ENCODE measurements at regions not wholly inside any gene's neighbourhood (a gene's known extent, or its start where the extent isn't known, plus 50 kb on each side); places are given as distances from the start of the nearest gene placed in this dataset.

DNA sequence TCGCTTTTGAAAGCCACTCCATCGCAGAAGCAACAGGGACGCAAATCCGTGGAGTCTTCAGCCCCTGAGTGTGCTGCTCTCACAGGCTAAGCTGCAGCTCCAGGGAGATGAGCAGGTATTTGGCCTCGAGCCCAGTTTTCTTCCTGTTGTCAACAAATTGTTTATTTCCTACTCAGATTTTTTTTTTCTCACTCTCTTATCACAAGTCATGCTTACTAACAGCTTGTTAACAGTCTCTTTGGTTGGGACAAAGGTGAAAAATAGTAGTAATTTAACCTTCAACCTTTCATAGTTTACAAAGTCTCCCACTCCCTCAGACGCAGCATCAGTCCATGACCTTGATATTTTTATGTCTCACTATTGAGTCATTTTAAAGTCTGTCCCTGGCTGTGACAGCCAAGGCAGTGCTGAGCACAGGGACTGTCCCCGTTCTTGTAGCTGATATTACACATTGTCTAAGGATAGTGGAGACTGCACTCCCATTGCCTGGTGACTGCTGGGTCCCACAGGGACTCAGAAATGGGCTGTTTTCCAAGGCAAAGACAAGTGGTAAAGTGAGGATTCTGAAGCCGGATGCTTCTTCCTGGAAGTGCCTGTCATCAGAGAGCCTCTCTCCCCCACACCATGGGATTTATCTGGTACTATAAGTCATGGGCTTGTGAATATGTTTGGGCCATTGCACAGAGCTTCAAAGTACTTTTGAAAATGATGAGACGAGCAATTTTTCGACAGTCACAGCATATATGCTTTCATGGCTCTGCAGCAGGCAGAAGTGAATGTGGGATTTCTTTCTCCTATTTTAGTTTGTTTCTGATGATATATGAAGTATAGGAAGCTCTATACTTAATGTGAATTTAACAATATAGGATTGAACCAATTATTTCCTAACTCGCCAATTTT is 59.8 kb upstream of the UNC13C start:
- no peak for TF ChIP-seq CTCF (IDR thresholded peaks at IDR 0.05)
- no peak for TF ChIP-seq YY1 (IDR thresholded peaks at IDR 0.05; ENCODE audit: low read depth)
- no peak for TF ChIP-seq MXI1 (IDR thresholded peaks at IDR 0.05; ENCODE audit: low read depth, low read length)
- no peak for TF ChIP-seq POLR2AphosphoS5 (IDR thresholded peaks at IDR 0.05; ENCODE audit: low read depth, low read length)
- no peak for TF ChIP-seq TEAD4 (IDR thresholded peaks at IDR 0.05; ENCODE audit: borderline replicate concordance, insufficient read depth)
- TF ChIP-seq, protein P1, sequence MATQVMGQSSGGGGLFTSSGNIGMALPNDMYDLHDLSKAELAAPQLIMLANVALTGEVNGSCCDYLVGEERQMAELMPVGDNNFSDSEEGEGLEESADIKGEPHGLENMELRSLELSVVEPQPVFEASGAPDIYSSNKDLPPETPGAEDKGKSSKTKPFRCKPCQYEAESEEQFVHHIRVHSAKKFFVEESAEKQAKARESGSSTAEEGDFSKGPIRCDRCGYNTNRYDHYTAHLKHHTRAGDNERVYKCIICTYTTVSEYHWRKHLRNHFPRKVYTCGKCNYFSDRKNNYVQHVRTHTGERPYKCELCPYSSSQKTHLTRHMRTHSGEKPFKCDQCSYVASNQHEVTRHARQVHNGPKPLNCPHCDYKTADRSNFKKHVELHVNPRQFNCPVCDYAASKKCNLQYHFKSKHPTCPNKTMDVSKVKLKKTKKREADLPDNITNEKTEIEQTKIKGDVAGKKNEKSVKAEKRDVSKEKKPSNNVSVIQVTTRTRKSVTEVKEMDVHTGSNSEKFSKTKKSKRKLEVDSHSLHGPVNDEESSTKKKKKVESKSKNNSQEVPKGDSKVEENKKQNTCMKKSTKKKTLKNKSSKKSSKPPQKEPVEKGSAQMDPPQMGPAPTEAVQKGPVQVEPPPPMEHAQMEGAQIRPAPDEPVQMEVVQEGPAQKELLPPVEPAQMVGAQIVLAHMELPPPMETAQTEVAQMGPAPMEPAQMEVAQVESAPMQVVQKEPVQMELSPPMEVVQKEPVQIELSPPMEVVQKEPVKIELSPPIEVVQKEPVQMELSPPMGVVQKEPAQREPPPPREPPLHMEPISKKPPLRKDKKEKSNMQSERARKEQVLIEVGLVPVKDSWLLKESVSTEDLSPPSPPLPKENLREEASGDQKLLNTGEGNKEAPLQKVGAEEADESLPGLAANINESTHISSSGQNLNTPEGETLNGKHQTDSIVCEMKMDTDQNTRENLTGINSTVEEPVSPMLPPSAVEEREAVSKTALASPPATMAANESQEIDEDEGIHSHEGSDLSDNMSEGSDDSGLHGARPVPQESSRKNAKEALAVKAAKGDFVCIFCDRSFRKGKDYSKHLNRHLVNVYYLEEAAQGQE (IDR thresholded peaks at IDR 0.05; ENCODE audit: low read depth, low read length): no peak
- no peak for TF ChIP-seq EZH2phosphoT487 (IDR thresholded peaks at IDR 0.05; ENCODE audit: borderline replicate concordance, low read depth)
- no peak for TF ChIP-seq EP300 (IDR thresholded peaks at IDR 0.05; ENCODE audit: borderline replicate concordance in 1 of 2, low read depth in 1 of 2, low read length in 1 of 2)
- no peak for TF ChIP-seq JUND (IDR thresholded peaks at IDR 0.05)

Measured in SK-N-SH (cell line).